SK-N-SH treated with all-trans-retinoic acid at 6 μM for 48 hours (cell line): ENCODE measurements at regions not wholly inside any gene's neighbourhood (a gene's known extent, or its start where the extent isn't known, plus 50 kb on each side); places are given as distances from the start of the nearest gene placed in this dataset.

Source experiments
- ATAC-seq: fragments of 200-7000 bp; cut with Tn5 transposase; 3 replicates; pipeline ENCODE4 v1.9.1; 2020; ENCODE audit warnings: mild to moderate bottlenecking, moderate library complexity
- BACH2 ChIP-seq: fragments of 250-450 bp; sonication (Bioruptor Pico); IDR thresholded peaks from 2 replicates; pipeline ENCODE4 v1.9.0; 2021; ENCODE audit warnings: mild to moderate bottlenecking, borderline replicate concordance
- CREB5 ChIP-seq: fragments of 250-450 bp; sonication (Bioruptor Pico); IDR thresholded peaks from 2 replicates; pipeline ENCODE4 v1.5.1; 2020; ENCODE audit warnings: low read depth, mild to moderate bottlenecking, moderate library complexity
- CSDC2 ChIP-seq: fragments of 250-450 bp; sonication (Bioruptor Pico); IDR thresholded peaks from 2 replicates; pipeline ENCODE4 v1.5.0; 2020; ENCODE audit warnings: mild to moderate bottlenecking, moderate library complexity
- CSRNP3 ChIP-seq: fragments of 250-450 bp; sonication (Bioruptor Pico); IDR thresholded peaks from 2 replicates; pipeline ENCODE4 v1.5.1; 2021; ENCODE audit warnings: mild to moderate bottlenecking, moderate library complexity
- ESRRG ChIP-seq: fragments of 250-450 bp; sonication (Bioruptor Pico); IDR thresholded peaks from 2 replicates; pipeline ENCODE4 v1.6.1; 2021; ENCODE audit warnings: mild to moderate bottlenecking
- GLIS3 ChIP-seq: fragments of 250-450 bp; sonication (Bioruptor Pico); IDR thresholded peaks from 2 replicates; pipeline ENCODE4 v1.5.0; 2020; ENCODE audit warnings: mild to moderate bottlenecking, moderate library complexity
- ISL1 ChIP-seq: fragments of 250-450 bp; sonication (Bioruptor Pico); IDR thresholded peaks from 2 replicates; pipeline ENCODE4 v2.1.2; 2022; ENCODE audit warnings: mild to moderate bottlenecking, moderate library complexity
- OSR1 ChIP-seq: fragments of 250-450 bp; sonication (Bioruptor Pico); IDR thresholded peaks from 2 replicates; pipeline ENCODE4 v1.8.0; 2022; ENCODE audit warnings: moderate library complexity, mild to moderate bottlenecking, inconsistent platforms
- PATZ1 ChIP-seq: fragments of 250-450 bp; sonication (Bioruptor Pico); IDR thresholded peaks from 2 replicates; pipeline ENCODE4 v1.8.0; 2020; ENCODE audit warnings: mild to moderate bottlenecking, moderate library complexity, borderline replicate concordance
- POU6F1 ChIP-seq: fragments of 250-450 bp; sonication (Bioruptor Pico); IDR thresholded peaks from 2 replicates; pipeline ENCODE4 v1.8.0; 2021; ENCODE audit warnings: low read depth, mild to moderate bottlenecking, moderate library complexity, borderline replicate concordance
- PPARA ChIP-seq: fragments of 250-450 bp; sonication (Bioruptor Pico); IDR thresholded peaks from 2 replicates; pipeline ENCODE4 v1.5.0; 2020; ENCODE audit warnings: mild to moderate bottlenecking, borderline replicate concordance
- RARB ChIP-seq: fragments of 250-450 bp; sonication (Bioruptor Pico); IDR thresholded peaks from 2 replicates; pipeline ENCODE4 v1.8.0; 2021; ENCODE audit warnings: mild to moderate bottlenecking, moderate library complexity
- SNAI2 ChIP-seq: fragments of 250-450 bp; sonication (Bioruptor Pico); IDR thresholded peaks from 2 replicates; pipeline ENCODE4 v1.5.0; 2020; ENCODE audit warnings: mild to moderate bottlenecking, moderate library complexity
- TCF4 ChIP-seq: fragments of 250-450 bp; sonication (Bioruptor Pico); IDR thresholded peaks from 2 replicates; pipeline ENCODE4 v1.8.0; 2021; ENCODE audit warnings: mild to moderate bottlenecking, moderate library complexity, borderline replicate concordance
- TOX ChIP-seq: fragments of 250-450 bp; sonication (Bioruptor Pico); IDR thresholded peaks from 2 replicates; pipeline ENCODE4 v1.8.0; 2021; ENCODE audit warnings: mild to moderate bottlenecking, moderate library complexity, borderline replicate concordance
- TSHZ2 ChIP-seq: fragments of 250-450 bp; sonication (Bioruptor Pico); IDR thresholded peaks from 2 replicates; pipeline ENCODE4 v1.5.0; 2020; ENCODE audit warnings: mild to moderate bottlenecking, moderate library complexity
- ZC3H10 ChIP-seq: fragments of 250-450 bp; sonication (Bioruptor Pico); IDR thresholded peaks from 2 replicates; pipeline ENCODE4 v1.5.1; 2021; ENCODE audit warnings: mild to moderate bottlenecking, moderate library complexity
- ZFP3 ChIP-seq: fragments of 250-450 bp; sonication (Bioruptor Pico); IDR thresholded peaks from 2 replicates; pipeline ENCODE4 v1.5.0; 2020; ENCODE audit warnings: mild to moderate bottlenecking, moderate library complexity
- ZFP30 ChIP-seq: fragments of 450-650 bp; formaldehyde crosslinking; IDR thresholded peaks from 2 replicates; pipeline ENCODE4 v1.5.0; 2022; ENCODE audit warnings: mild to moderate bottlenecking, moderate library complexity
- ZNF565 ChIP-seq: fragments of 450-650 bp; formaldehyde crosslinking; conservative IDR thresholded peaks from 2 replicates; pipeline ENCODE4 v1.5.0; 2020; ENCODE audit warnings: low read depth, mild to moderate bottlenecking, moderate library complexity
- ZNF70 ChIP-seq: fragments of 450-650 bp; formaldehyde crosslinking; IDR thresholded peaks from 2 replicates; pipeline ENCODE4 v1.5.0; 2020; ENCODE audit warnings: mild to moderate bottlenecking, moderate library complexity
- ZNF8 ChIP-seq: fragments of 450-650 bp; formaldehyde crosslinking; IDR thresholded peaks from 2 replicates; pipeline ENCODE4 v1.5.0; 2020; ENCODE audit warnings: mild to moderate bottlenecking, moderate library complexity

- no peak for TF ChIP-seq TSHZ2 (CRISPR knock-in tag)
- no peak for TF ChIP-seq ZNF565
- TF ChIP-seq ZFP3 (CRISPR knock-in tag), result no peak
- no peak for TF ChIP-seq CSDC2 (CRISPR knock-in tag)
- TF ChIP-seq ZFP30 (CRISPR knock-in tag), result no peak
- TF ChIP-seq TOX, result no peak
- no peak for TF ChIP-seq RARB (CRISPR knock-in tag)
- TF ChIP-seq BACH2 (CRISPR knock-in tag), result no peak
- TF ChIP-seq TCF4 (CRISPR knock-in tag), result no peak
- TF ChIP-seq, all 23 proteins: peak for 0
Measured at GRCh38 chrX:69015156-69015555, 150.1 kb downstream of the PJA1 start (continued).

- TF ChIP-seq PPARA (CRISPR knock-in tag), result no peak
- TF ChIP-seq BACH2 (CRISPR knock-in tag), result no peak
- no peak for TF ChIP-seq CSDC2 (CRISPR knock-in tag)
- no peak for TF ChIP-seq ZFP3 (CRISPR knock-in tag)
- TF ChIP-seq ISL1 (CRISPR knock-in tag), result no peak
- TF ChIP-seq OSR1, result no peak
- no peak for TF ChIP-seq SNAI2
- no peak for TF ChIP-seq TSHZ2 (CRISPR knock-in tag)
- ATAC-seq, result no peak
Measured at GRCh38 chrX:69014200-69014599, 151.1 kb downstream of the PJA1 start.

GRCh38 chrX:69010339-69010738 lies 154.9 kb downstream of the PJA1 start:
- no peak for ATAC-seq
- TF ChIP-seq ZC3H10 (CRISPR knock-in tag) (no peak), SNAI2 (no peak), ZNF565 (no peak), ZNF70 (CRISPR knock-in tag) (no peak)

- ATAC-seq, result no peak
- TF ChIP-seq BACH2 (CRISPR knock-in tag) (no peak), POU6F1 (CRISPR knock-in tag) (no peak), ZFP3 (CRISPR knock-in tag) (no peak), TOX (no peak), CSDC2 (CRISPR knock-in tag) (no peak), TCF4 (CRISPR knock-in tag) (no peak), CREB5 (CRISPR knock-in tag) (no peak), GLIS3 (CRISPR knock-in tag) (no peak), PPARA (CRISPR knock-in tag) (no peak), ZNF8 (CRISPR knock-in tag) (no peak), ESRRG (no peak), ISL1 (CRISPR knock-in tag) (no peak), RARB (CRISPR knock-in tag) (no peak), PATZ1 (CRISPR knock-in tag) (no peak), ZNF70 (CRISPR knock-in tag) (no peak), CSRNP3 (CRISPR knock-in tag) (no peak)
Measured at GRCh38 chrX:69000877-69001276, 164.4 kb downstream of the PJA1 start.
